Globus pallidus (tissue), 1 donor: ENCODE measurements at regions not wholly inside any gene's neighbourhood (a gene's known extent, or its start where the extent isn't known, plus 50 kb on each side); places are given as distances from the start of the nearest gene placed in this dataset.

Experiments used
- DNase-seq: peaks from one replicate; pipeline ENCODE4 v3.0.0-alpha.2; 2015; ENCODE audit warnings: low spot score

- no peak for DNase-seq
These were observed 162.6 kb upstream of the E2F8 start for GRCh38 chr11:19403196-19403895.

GRCh38 chr11:19400296-19400695, 159.6 kb upstream of the E2F8 start:
- no peak for DNase-seq

GRCh38 chr11:19398772-19399527, 158.2 kb upstream of the E2F8 start:
- no peak for DNase-seq

- DNase-seq = no peak
These were observed 157.5 kb upstream of the E2F8 start for GRCh38 chr11:19398273-19398672.

GRCh38 chr11:19395050-19395449, 154.3 kb upstream of the E2F8 start:
- no peak for DNase-seq

- no peak for DNase-seq
These were observed 153.8 kb upstream of the E2F8 start for GRCh38 chr11:19394525-19395016.

- no peak for DNase-seq
These were observed 153.2 kb upstream of the E2F8 start for GRCh38 chr11:19393941-19394340.

GRCh38 chr11:19392847-19393518, 152.2 kb upstream of the E2F8 start:
- no peak for DNase-seq

GRCh38 chr11:19392321-19392720, 151.6 kb upstream of the E2F8 start:
- DNase-seq = no peak

- DNase-seq = no peak
These were observed 150.9 kb upstream of the E2F8 start for GRCh38 chr11:19391652-19392051.

GRCh38 chr11:19391026-19391425, 150.3 kb upstream of the E2F8 start:
- DNase-seq = no peak

- DNase-seq = no peak
These were observed 149.1 kb upstream of the E2F8 start for GRCh38 chr11:19389787-19390303.

GRCh38 chr11:19382131-19382611, 141.4 kb upstream of the E2F8 start:
- DNase-seq = peak; percentile 50

GRCh38 chr11:19380375-19380774, 139.6 kb upstream of the E2F8 start:
- no peak for DNase-seq

- DNase-seq = no peak
These were observed 138.7 kb upstream of the E2F8 start for GRCh38 chr11:19379465-19379864.

- DNase-seq = no peak
These were observed 138.1 kb upstream of the E2F8 start for GRCh38 chr11:19378814-19379213.

- no peak for DNase-seq
These were observed 137.1 kb upstream of the E2F8 start for GRCh38 chr11:19377881-19378280.

- DNase-seq = no peak
These were observed 134.7 kb upstream of the E2F8 start for GRCh38 chr11:19375440-19375839.

GRCh38 chr11:19374151-19374569, 133.4 kb upstream of the E2F8 start:
- DNase-seq = no peak

GRCh38 chr11:19372381-19372780, 131.6 kb upstream of the E2F8 start:
- DNase-seq = no peak

GRCh38 chr11:19370100-19370861, 129.5 kb upstream of the E2F8 start:
- no peak for DNase-seq
